HG02588 (cell line): ENCODE measurements at regions not wholly inside any gene's neighbourhood (a gene's known extent, or its start where the extent isn't known, plus 50 kb on each side); places are given as distances from the start of the nearest gene placed in this dataset.
"Not testable (repeated sequence)": the region's sequence is repeated elsewhere in the genome, so short reads cannot be mapped to it uniquely, and the experiment has no call there.

Experiments
- ATAC-seq: cut with Tn5 transposase; IDR thresholded peaks from one replicate; pipeline ENCODE4 v1.9.1; 2021; ENCODE audit warnings: mild to moderate bottlenecking, moderate library complexity; ENCODE audit not compliant: unreplicated experiment

DNA sequence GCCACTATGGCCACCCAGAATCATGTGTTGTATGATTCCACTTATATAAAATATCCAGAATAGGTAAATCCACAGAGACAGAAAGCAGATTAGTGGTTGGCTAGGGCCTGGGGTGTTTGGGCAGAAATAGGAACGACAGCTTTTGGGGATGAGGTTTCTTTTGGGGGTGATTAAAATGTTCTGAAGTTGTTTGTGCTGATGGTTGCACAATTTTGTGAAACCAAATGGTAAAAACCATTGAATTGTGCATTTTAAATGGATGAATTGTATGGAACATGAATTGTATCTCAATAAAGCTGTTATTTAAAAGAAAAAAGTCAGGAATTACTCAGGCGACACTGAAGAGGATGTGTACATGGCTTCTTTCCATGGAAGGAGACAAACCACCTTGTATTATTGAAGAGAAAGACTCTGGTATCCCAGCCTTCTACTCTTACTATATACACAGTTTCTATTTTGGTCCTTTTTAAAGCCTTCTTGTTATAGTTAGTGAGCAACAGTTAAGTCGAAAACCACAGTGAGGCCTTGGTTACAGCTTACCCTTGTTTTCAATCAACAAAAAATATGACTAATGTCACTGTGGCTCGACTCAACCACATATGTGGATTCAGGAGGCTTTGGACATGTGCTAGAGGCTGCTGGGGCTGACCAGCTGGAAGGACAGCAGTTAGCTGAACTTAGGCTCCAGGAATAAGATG, 57.1 kb upstream of the KMT2E start:
- peak; percentile 83 for ATAC-seq

DNA sequence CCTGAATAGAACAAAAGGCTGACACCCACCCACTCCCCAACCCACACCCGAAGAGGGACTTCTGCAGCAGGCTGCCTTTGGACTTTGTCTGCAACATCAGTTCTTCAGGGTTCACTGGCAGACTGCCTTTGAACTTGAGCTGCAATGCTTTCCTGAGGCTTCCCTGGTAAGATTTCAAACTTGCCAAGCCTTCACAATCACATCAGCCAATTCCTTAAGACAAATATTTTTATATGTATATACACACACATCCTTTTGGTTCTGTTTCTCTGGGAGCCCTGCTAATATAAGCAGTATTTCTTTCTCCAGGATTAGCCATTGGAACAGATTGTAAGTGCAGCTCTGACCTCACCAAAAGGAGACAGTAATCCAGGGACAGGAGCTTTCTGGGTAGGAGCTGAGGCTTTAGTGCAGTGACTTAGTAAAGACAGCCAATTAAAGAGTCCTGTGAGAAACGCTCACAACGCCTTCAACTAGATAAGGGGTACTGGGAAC, 55.6 kb upstream of the KMT2E start:
- ATAC-seq = no peak

DNA sequence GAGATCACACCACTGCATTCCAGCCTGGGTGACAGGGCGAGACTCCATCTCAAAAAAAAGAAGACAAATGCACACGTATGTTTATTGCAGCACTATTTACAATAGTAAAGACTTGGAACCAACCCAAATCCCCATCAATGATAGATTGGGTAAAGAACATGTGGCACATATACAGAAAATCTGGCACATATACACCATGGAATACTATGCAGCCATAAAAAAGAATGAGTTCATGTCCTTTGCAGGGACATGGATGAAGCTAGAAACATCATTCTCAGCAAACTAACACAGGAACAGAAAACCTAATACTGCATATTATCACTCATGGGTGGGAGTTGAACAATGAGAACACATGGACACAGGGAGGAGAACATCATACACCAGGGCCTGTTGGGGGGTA, 54.5 kb upstream of the KMT2E start:
- ATAC-seq = not testable (repeated sequence)

DNA sequence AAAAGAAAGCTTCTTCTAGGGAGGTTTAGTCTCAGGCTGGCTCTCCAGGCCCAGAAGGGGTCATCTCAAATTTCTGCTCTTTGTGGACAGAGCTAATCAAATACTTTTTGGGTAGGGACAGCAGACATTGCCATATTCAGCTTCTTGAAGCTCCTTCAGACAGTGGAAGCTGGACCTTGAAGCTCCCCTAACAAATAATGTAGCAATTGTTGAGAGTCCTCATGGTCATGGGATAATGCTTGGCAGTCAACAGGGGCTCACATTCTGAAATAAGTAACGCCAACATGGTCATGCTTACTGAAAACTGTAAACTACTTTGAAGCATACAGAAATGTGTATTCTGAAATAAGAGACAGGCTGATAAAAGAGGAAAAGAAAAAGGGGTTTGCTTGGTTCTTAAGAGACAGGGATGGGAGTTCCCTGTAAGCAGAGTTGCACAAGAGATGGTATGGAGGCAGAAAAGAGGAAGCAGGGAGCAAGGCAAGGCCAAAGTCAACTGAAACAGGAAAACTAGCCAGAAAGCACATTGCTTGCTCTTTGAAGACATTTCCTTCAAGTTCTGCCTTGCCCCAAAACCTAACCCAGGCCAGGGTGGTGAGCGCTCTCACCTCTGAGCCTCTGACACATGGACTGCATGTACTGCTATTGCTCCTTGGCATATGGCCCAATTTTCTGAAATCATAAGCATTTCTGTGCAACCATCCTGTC, 53.1 kb upstream of the KMT2E start:
- peak; percentile 37 for ATAC-seq

DNA sequence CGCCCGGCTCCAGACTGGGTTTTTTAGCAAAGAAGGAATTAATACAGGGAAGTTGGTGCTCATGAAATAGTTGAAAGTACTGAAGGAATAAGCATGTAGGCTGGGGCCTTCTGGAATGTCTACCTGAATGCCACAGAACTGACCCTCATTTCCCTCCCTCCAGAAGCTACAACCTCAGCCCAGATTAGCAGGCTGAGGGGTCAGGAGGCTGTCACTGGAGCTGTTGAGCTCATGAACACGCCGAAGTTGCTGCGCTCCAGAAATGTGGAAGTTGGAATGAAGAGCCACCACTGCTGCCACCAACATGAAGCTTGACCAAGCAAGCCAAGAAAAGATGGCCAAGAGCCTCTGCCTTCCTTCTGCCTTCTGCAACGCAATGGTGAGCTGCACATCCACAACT, 52.2 kb upstream of the KMT2E start:
- no peak for ATAC-seq

DNA sequence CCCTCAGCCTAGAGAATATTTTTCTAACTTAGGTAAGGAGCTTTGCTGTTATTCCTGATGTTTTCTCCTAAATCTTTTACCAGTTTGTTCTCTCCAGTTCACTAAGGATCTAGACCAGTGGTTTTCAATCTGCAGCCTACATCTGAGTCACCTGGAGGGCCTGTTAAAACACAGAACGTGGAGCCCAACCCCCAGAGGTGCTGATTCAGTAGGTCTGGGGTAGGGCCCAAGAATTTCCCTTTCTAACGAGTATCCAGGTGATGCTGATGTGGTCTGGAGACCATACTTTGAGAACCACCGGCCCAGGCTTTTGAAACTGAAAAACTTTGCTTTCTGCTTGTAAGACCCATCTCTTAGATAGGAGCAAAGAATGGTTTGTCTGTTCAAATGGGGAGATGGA, 51.2 kb upstream of the KMT2E start:
- no peak for ATAC-seq

DNA sequence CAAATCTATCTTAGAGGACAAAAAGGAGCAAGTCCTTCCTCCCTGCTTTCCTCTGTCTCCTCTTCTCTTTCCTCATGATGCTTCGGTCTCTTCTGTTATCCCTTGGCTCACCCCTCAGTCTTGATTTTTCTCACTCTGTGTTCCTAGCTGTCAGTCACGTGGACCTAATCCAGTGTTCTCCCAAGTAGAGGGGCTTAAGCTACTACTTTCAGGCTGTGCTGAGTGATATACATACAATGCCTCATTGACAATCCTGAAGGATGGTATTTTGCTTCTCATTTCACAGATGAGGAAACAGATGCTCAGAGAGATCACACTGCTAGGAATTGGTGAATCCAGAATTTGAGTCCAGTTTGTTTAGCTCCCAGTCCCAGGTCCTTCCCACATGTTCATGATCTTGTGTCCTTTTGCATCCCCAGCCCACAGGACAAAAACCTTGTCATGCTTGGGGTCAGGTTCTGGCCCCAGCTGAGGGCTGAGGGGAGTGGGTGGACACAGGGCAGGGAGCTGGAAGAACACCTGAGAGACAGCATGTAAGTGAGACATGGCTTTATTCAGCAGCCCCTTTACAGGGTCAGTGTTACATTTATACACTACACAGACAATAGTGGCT, 50.5 kb upstream of the KMT2E start:
- ATAC-seq = no peak

DNA sequence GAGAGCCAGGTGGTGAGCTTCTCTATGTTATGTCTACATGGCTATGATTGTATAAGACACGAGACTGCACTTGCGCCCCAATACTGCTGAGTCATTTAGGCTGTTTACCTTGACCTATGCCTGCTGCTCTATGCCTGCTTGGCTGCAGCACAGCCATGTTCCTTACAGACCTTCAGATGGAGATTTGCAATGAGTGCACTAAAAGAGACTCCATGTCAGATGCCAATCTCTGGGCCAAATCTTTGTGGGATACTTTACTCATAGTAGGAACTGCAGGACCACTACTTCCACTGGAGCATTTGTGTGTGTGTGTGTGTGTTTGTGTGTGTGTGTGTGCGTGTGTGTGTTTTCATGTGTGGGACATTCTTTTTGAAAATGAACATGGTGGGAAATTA, 50.0 kb upstream of the KMT2E start:
- ATAC-seq = no peak
